HepG2 (cell line): ENCODE measurements at regions not wholly inside any gene's neighbourhood (a gene's known extent, or its start where the extent isn't known, plus 50 kb on each side); places are given as distances from the start of the nearest gene placed in this dataset.

Experiments
- ATAC-seq: fragments of 200-7000 bp; cut with Tn5 transposase; 3 replicates; pipeline ENCODE4 v1.9.1; 2020; ENCODE audit warnings: mild to moderate bottlenecking, moderate library complexity
- BruUV-seq: library from RNA; stranded (reverse); fragments of 400-500 nt; replicated peaks from 2 replicates; lab custom pipeline; 2021; lab: Mats Ljungman, UMichigan
- CTCF ChIA-PET: fragments of 300-600 bp; formaldehyde crosslinking; extraction: SDS; loops from one replicate; lab custom pipeline; 2021; ENCODE audit warnings: low total read pairs, inconsistent platforms, low intra/inter-chr PET ratio; lab: Yijun Ruan, JAX
- POLR2A ChIA-PET: fragments of 350-600 bp; sonication (Branson Sonifier 250); formaldehyde crosslinking; loops from one replicate; lab custom pipeline; 2020; ENCODE audit warnings: antibody characterized with exemption, inconsistent platforms; lab: Yijun Ruan, JAX
- DNase-seq: peaks from one replicate; pipeline ENCODE4 v3.0.0-alpha.2; 2015; ENCODE audit warnings: low spot score
- FAIRE-seq: peaks from 3 replicates; lab custom pipeline; 2011; peaks lifted over from hg19 to GRCh38; lab: Jason Lieb, UNC
- H2AFZ ChIP-seq: one replicate; pipeline ENCODE4 v1.6.1; 2011; ENCODE audit warnings: low read length, inconsistent platforms
- H3K27ac ChIP-seq: fragments of 300-600 bp; 3 replicates; pipeline ENCODE4 v1.8.0; 2011; ENCODE audit warnings: mixed run types, mild to moderate bottlenecking, mixed read lengths, low read length, inconsistent platforms; ENCODE audit not compliant: insufficient read depth; ENCODE audit errors: extremely low read length
- H3K27me3 ChIP-seq, 2 experiments: fragments of 200-600 bp in 1 of 2; 2 replicates in 1 of 2; 3 replicates in 1 of 2; pipeline versions ENCODE4 v1.6.0 to v1.8.0; 2011; ENCODE audit warnings: low read length in 2 of 2, mild to moderate bottlenecking in 2 of 2, moderate library complexity in 2 of 2, inconsistent platforms in 1 of 2; ENCODE audit not compliant: insufficient read depth in 2 of 2, control insufficient read depth in 1 of 2
- H3K36me3 ChIP-seq, 2 experiments: fragments of 200-600 bp in 1 of 2; replicated peaks in 1 of 2; 2 replicates in 1 of 2; 3 replicates in 1 of 2; pipeline versions ENCODE4 v1.5.1 to v1.8.0; 2011; ENCODE audit warnings: low read length in 2 of 2, inconsistent platforms in 1 of 2; ENCODE audit not compliant: insufficient read depth in 2 of 2, control insufficient read depth in 1 of 2
- H3K4me1 ChIP-seq: 2 replicates; pipeline ENCODE4 v1.5.1; 2012; ENCODE audit warnings: low read length, inconsistent platforms; ENCODE audit not compliant: insufficient read depth
- H3K4me2 ChIP-seq: 2 replicates; pipeline ENCODE4 v1.6.0; 2011; ENCODE audit warnings: low read depth, low read length, inconsistent platforms
- H3K4me3 ChIP-seq, 3 experiments: fragments of 200-600 bp in 1 of 3; sonication (generic), shearing (Covaris generic) in 1 of 3; replicated peaks in 1 of 3; 2 replicates each; pipeline ENCODE4 v1.5.1; 2011 to 2016; ENCODE audit warnings: low read length in 3 of 3, inconsistent platforms in 2 of 3, low read depth in 2 of 3, mild to moderate bottlenecking in 2 of 3, control low read depth in 1 of 3, mixed read lengths in 1 of 3; ENCODE audit not compliant: insufficient read depth in 1 of 3
- H3K79me2 ChIP-seq: one replicate; pipeline ENCODE4 v1.6.1; 2011; ENCODE audit warnings: low read length, inconsistent platforms; ENCODE audit not compliant: insufficient read depth
- H3K9ac ChIP-seq: 2 replicates; pipeline ENCODE4 v1.6.0; 2011; ENCODE audit warnings: mild to moderate bottlenecking, low read depth, low read length, inconsistent platforms; ENCODE audit not compliant: insufficient read depth
- H3K9me3 ChIP-seq: 2 replicates; pipeline ENCODE4 v1.5.1; 2012; ENCODE audit warnings: mild to moderate bottlenecking, low read length
- H4K20me1 ChIP-seq: 2 replicates; pipeline ENCODE4 v1.6.0; 2011; ENCODE audit warnings: inconsistent platforms, mild to moderate bottlenecking, low read length, moderate library complexity; ENCODE audit not compliant: insufficient read depth
- ARID3A ChIP-seq: IDR thresholded peaks from 2 replicates; pipeline ENCODE4 v1.6.1; 2012; ENCODE audit warnings: low read depth, low read length, improper control_type of control experiment
- FOXC1 ChIP-seq: sonication (generic); formaldehyde crosslinking; IDR thresholded peaks from 2 replicates; pipeline ENCODE4 v1.8.0; 2022; ENCODE audit warnings: mild to moderate bottlenecking, missing genetic modification reagents, borderline replicate concordance
- HDAC2 ChIP-seq: sonication (generic); formaldehyde crosslinking; IDR thresholded peaks from 2 replicates; pipeline ENCODE4 v1.4.0; 2020; ENCODE audit warnings: missing genetic modification reagents
- MIER2 ChIP-seq: IDR thresholded peaks from 2 replicates; pipeline ENCODE4 v1.6.1; 2016; ENCODE audit warnings: missing biosample characterization, missing genetic modification reagents
- NFYB ChIP-seq: sonication (generic); formaldehyde crosslinking; IDR thresholded peaks from 2 replicates; pipeline ENCODE4 v1.4.0; 2020; ENCODE audit warnings: missing genetic modification reagents
- PATZ1 ChIP-seq: sonication (generic); formaldehyde crosslinking; IDR thresholded peaks from 2 replicates; pipeline ENCODE4 v1.4.0; 2020; ENCODE audit warnings: missing genetic modification reagents
- SRSF4 ChIP-seq: fragments of 200-400 bp; formaldehyde crosslinking; IDR thresholded peaks from one replicate; pipeline ENCODE4 v1.6.1; 2018; ENCODE audit warnings: mild to moderate bottlenecking, low read depth, low read length, moderate library complexity; ENCODE audit not compliant: poor library complexity, severe bottlenecking
- STAG1 ChIP-seq: sonication (generic); formaldehyde crosslinking; IDR thresholded peaks from 2 replicates; pipeline ENCODE4 v1.4.0; 2020; ENCODE audit warnings: missing genetic modification reagents
- TEAD3 ChIP-seq: optimal IDR thresholded peaks from 2 replicates; pipeline ENCODE3; 2016; ENCODE audit warnings: borderline replicate concordance
- THYN1 ChIP-seq: sonication (generic); formaldehyde crosslinking; IDR thresholded peaks from 2 replicates; pipeline ENCODE4 v1.8.1; 2023; ENCODE audit warnings: low read depth, mild to moderate bottlenecking, moderate library complexity, missing genetic modification reagents, borderline replicate concordance
- ZFP36 ChIP-seq: fragments of 150-350 bp; IDR thresholded peaks from 2 replicates; pipeline ENCODE4 v1.6.1; 2018; ENCODE audit warnings: borderline replicate concordance, low read length, low read depth; ENCODE audit not compliant: partially characterized antibody
- ZFP36L2 ChIP-seq: sonication (generic); formaldehyde crosslinking; IDR thresholded peaks from 2 replicates; pipeline ENCODE4 v1.4.0; 2020; ENCODE audit warnings: missing genetic modification reagents
- ZKSCAN5 ChIP-seq: sonication (generic); formaldehyde crosslinking; IDR thresholded peaks from 2 replicates; pipeline ENCODE4 v1.5.1; 2020; ENCODE audit warnings: mild to moderate bottlenecking, missing genetic modification reagents
- ZMAT5 ChIP-seq: sonication (generic); formaldehyde crosslinking; IDR thresholded peaks from 2 replicates; pipeline ENCODE4 v1.5.0; 2020; ENCODE audit warnings: mild to moderate bottlenecking, low read depth, missing genetic modification reagents, borderline replicate concordance
- ZNF546 ChIP-seq: sonication (generic); formaldehyde crosslinking; conservative IDR thresholded peaks from 2 replicates; pipeline ENCODE4 v1.8.1; 2023; ENCODE audit warnings: mild to moderate bottlenecking, missing genetic modification reagents
- ZNF577 ChIP-seq: sonication (generic); formaldehyde crosslinking; IDR thresholded peaks from 2 replicates; pipeline ENCODE4 v1.4.0; 2020; ENCODE audit warnings: mild to moderate bottlenecking, low read depth, missing genetic modification reagents, borderline replicate concordance
- ZNF768 ChIP-seq: sonication (generic); formaldehyde crosslinking; IDR thresholded peaks from 2 replicates; pipeline ENCODE4 v1.4.0; 2020; ENCODE audit warnings: missing genetic modification reagents
- WGBS: methylation state at CpG from one replicate; pipeline ENCODE4 v1.1.6; 2017; ENCODE audit warnings: low lambda C conversion rate; 5-methylcytosine and 5-hydroxymethylcytosine counted together
- in situ Hi-C: cut with HindIII; loops from 2 replicates; pipeline ENCODE4 v1.10.0; 2017; ENCODE audit warnings: low pct_unique_long_range_greater_than_20kb; ENCODE audit not compliant: extremely low pct_ligation_motif_present
- intact Hi-C: fragments of 100-400 bp; cut with micrococcal nuclease; formaldehyde crosslinking; loops from one replicate; pipeline ENCODE4 v1.10.0; 2022; ENCODE audit not compliant: unreplicated experiment

- Histone ChIP-seq H4K20me1 (no peaks in the 10 kb centered on the region), H3K4me1 (no peaks in the 10 kb centered on the region), H3K27ac (no peak overlapping the region), H3K79me2 (no peaks in the 10 kb centered on the region), H3K36me3 (no peaks in the 10 kb centered on the region), H3K27me3 (peaks cover 0 to 4% of the 10 kb centered on the region in 2 experiments; a peak in 1 of 5 replicates), H2AFZ (no peak overlapping the region), H3K9ac (no peak overlapping the region), H3K4me2 (no peak overlapping the region), H3K4me3 (no peak overlapping the region), H3K9me3 (no peaks in the 10 kb centered on the region)
- ATAC-seq = no peak
- ChIA-PET CTCF (no interaction called here), POLR2A (no interaction called here)
- intact Hi-C loops = loop anchor here (2.0 kb wide), 1 partner anchor 77 kb away; no protein-coding TSS in a partner anchor
- DNase-seq = no peak
- no peak for FAIRE-seq
- TF ChIP-seq FOXC1 (no peak), ARID3A (no peak), SRSF4 (no peak), ZNF577 (CRISPR knock-in tag) (no peak)
- 7% methylated on average over 1 of the region's 1 CpG for WGBS
- BruUV-seq = no TSS peak
- in situ Hi-C loops = no loop called here
Measured at GRCh38 chr1:87983841-87984240, 655.2 kb downstream of the LMO4 start.

- no peak for FAIRE-seq
- CTCF ChIA-PET = no interaction called here
- no peak overlapping the region for H3K27ac ChIP-seq
- H3K9me3 ChIP-seq = no peaks in the 10 kb centered on the region
- ATAC-seq = no peak
- H3K27me3 ChIP-seq = peaks cover 0 to 4% of the 10 kb centered on the region in 2 experiments; a peak in 1 of 5 replicates
- H3K4me2 ChIP-seq = no peak overlapping the region
- in situ Hi-C loops (no loop called here), intact Hi-C loops (loop anchor here (2.0 kb wide), 1 partner anchor 76 kb away; no protein-coding TSS in a partner anchor)
- H3K9ac ChIP-seq = no peak overlapping the region
- H3K79me2 ChIP-seq = no peaks in the 10 kb centered on the region
- no peak overlapping the region for H2AFZ ChIP-seq
- H3K4me1 ChIP-seq = no peaks in the 10 kb centered on the region
- BruUV-seq = no TSS peak
- no peaks in the 10 kb centered on the region for H4K20me1 ChIP-seq
- H3K36me3 ChIP-seq = no peaks in the 10 kb centered on the region
- no peak for DNase-seq
- no peak overlapping the region for H3K4me3 ChIP-seq
- 0% methylated on average over 1 of the region's 1 CpG for WGBS
- POLR2A ChIA-PET = no interaction called here
- TF ChIP-seq TEAD3 (CRISPR knock-in tag) = no peak
- TF ChIP-seq ZFP36L2 (CRISPR knock-in tag) = no peak
- TF ChIP-seq ZKSCAN5 (CRISPR knock-in tag) = no peak
- TF ChIP-seq HDAC2 = no peak
- no peak for TF ChIP-seq ZMAT5 (CRISPR knock-in tag)
- TF ChIP-seq NFYB (CRISPR knock-in tag) = no peak
- TF ChIP-seq MIER2 (CRISPR knock-in tag) = no peak
- no peak for TF ChIP-seq PATZ1 (CRISPR knock-in tag)
- TF ChIP-seq ZNF546 (CRISPR knock-in tag) = no peak
- no peak for TF ChIP-seq STAG1
- no peak for TF ChIP-seq ZNF768 (CRISPR knock-in tag)
- TF ChIP-seq ZFP36 = no peak
- no peak for TF ChIP-seq THYN1 (CRISPR knock-in tag)
Measured at GRCh38 chr1:87985071-87985470, 656.4 kb downstream of the LMO4 start.
